NT2/D1 (cell line): ENCODE measurements at regions not wholly inside any gene's neighbourhood (a gene's known extent, or its start where the extent isn't known, plus 50 kb on each side); places are given as distances from the start of the nearest gene placed in this dataset.

Experiments
- YY1 ChIP-seq: IDR thresholded peaks from 2 replicates; pipeline ENCODE4 v1.6.1; 2011; ENCODE audit not compliant: insufficient read length, insufficient read depth
- ZNF274 ChIP-seq: IDR thresholded peaks from 2 replicates; pipeline ENCODE4 v1.6.1; 2011; ENCODE audit warnings: mild to moderate bottlenecking, low read depth, low read length

GRCh38 chr11:115631609-115632008, 127.4 kb upstream of the CADM1 start:
- TF ChIP-seq ZNF274 (no peak), YY1 (no peak)
